ENCODE measurements at regions not wholly inside any gene's neighbourhood (a gene's known extent, or its start where the extent isn't known, plus 50 kb on each side); places are given as distances from the start of the nearest gene placed in this dataset.

DNA sequence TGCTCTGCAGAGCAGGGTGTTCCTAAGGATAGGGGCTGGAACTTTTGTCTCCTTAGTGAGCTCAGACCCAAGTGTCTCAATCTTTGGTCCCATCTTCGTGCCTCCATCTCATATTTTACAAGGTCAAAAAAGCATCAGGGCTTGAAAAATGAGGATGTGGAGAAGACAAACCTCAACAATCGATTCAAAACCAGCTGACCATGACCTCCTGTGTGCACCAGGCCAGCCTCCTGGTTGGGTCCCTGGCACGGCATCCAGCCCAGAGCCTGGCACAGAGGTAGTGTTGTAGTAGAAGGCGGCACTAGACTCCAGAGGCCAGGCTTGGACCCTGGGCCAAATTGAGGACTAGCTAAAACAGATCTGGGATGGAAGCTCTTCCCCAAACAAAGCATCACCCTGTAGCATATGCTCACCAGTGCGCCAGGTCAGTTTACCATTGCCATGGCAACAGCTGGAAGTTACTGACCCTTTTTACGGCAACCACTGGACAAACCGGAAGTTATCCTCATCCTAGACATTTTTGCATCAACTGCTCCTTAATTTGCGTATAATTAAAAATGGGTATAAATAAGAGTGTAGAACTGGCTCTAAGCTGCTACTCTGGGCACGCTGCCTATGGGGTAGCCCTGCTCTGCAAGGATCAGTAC, 69.3 kb upstream of the BLCAP start:
- Histone ChIP-seq H3K27me3 (ENCODE audit: control insufficient read depth, insufficient read depth, low read length) (no peaks in the 10 kb centered on the region), H3K4me1 (ENCODE audit: control insufficient read depth, low read depth, low read length) (peaks cover 8% of the 10 kb centered on the region), H3K36me3 (ENCODE audit: control insufficient read depth, low read depth, low read length) (no peaks in the 10 kb centered on the region), H3K9me3 (ENCODE audit: control insufficient read depth, low read depth, low read length) (no peaks in the 10 kb centered on the region), H3K9ac (ENCODE audit: low read length) (no peak overlapping the region), H3K27ac (ENCODE audit: low read length) (no peak overlapping the region), H3K4me3 (ENCODE audit: low read length) (no peak overlapping the region)

DNA sequence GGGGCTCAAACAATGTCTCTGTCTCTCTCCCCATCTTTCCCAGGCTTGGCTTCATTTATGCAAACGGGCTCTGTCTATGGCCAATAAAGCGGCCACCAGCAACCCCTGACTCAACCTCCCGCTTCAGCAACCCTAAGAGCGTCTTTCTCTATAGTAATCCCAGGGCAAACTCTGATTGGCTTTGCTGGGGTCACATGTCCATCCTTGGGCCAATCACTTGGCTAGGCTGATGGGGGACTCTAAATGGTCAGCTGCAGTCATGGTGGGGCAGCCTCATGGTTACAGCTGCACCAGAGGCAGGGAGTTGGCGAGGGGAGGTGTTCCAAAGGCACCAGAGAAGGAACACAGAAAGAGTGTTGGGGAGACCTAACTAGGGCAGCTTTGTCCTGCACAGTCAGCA, 68.5 kb upstream of the BLCAP start:
- no peak overlapping the region for H3K27ac ChIP-seq (ENCODE audit: low read length)
- no peaks in the 10 kb centered on the region for H3K27me3 ChIP-seq (ENCODE audit: control insufficient read depth, insufficient read depth, low read length)
- H3K4me3 ChIP-seq (ENCODE audit: low read length), result no peak overlapping the region
- no peak overlapping the region for H3K9ac ChIP-seq (ENCODE audit: low read length)
- no peaks in the 10 kb centered on the region for H3K9me3 ChIP-seq (ENCODE audit: control insufficient read depth, low read depth, low read length)
- peaks cover 8% of the 10 kb centered on the region for H3K4me1 ChIP-seq (ENCODE audit: control insufficient read depth, low read depth, low read length)
- H3K36me3 ChIP-seq (ENCODE audit: control insufficient read depth, low read depth, low read length), result no peaks in the 10 kb centered on the region

- Histone ChIP-seq H3K4me3 (ENCODE audit: low read length) (no peak overlapping the region), H3K36me3 (ENCODE audit: control insufficient read depth, low read depth, low read length) (no peaks in the 10 kb centered on the region), H3K9me3 (ENCODE audit: control insufficient read depth, low read depth, low read length) (no peaks in the 10 kb centered on the region), H3K27me3 (ENCODE audit: control insufficient read depth, insufficient read depth, low read length) (no peaks in the 10 kb centered on the region), H3K9ac (ENCODE audit: low read length) (no peak overlapping the region), H3K27ac (ENCODE audit: low read length) (no peak overlapping the region), H3K4me1 (ENCODE audit: control insufficient read depth, low read depth, low read length) (peaks cover 6% of the 10 kb centered on the region)
Measured at GRCh38 chr20:37593710-37594109, 66.0 kb upstream of the BLCAP start.

DNA sequence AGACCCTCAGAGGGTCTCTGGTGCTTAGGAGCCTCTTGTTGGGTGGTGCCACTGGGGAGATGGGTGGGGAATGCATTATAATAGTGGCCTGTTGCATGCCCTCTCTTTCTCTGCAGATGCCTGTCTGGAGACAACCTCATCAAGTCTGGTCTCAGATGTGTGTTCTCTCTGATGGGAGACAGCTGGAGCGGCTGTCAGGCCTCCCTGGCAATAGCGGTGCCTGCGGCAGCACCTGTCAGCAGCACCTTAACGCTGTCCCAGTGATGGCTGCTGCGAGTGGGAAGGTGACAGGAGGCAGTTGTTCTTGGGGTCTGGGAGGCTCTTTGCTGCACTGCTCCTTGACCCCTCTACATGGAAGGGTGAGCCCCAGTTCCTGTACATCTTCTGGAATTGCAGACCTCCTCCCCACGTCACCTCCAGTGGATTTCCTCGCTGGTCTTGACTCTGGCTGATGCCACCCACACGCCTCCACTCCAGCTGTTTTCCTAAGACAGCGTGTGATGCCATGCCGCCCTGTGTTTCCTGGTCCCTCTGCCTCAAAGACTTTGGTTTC, 63.3 kb upstream of the BLCAP start:
- H3K9me3 ChIP-seq (ENCODE audit: control insufficient read depth, low read depth, low read length), result no peaks in the 10 kb centered on the region
- no peak overlapping the region for H3K4me3 ChIP-seq (ENCODE audit: low read length)
- H3K27me3 ChIP-seq (ENCODE audit: control insufficient read depth, insufficient read depth, low read length), result no peaks in the 10 kb centered on the region
- H3K27ac ChIP-seq (ENCODE audit: low read length), result no peak overlapping the region
- no peak overlapping the region for H3K9ac ChIP-seq (ENCODE audit: low read length)
- no peaks in the 10 kb centered on the region for H3K36me3 ChIP-seq (ENCODE audit: control insufficient read depth, low read depth, low read length)
- H3K4me1 ChIP-seq (ENCODE audit: control insufficient read depth, low read depth, low read length), result no peaks in the 10 kb centered on the region

GRCh38 chr20:37586078-37586477, 58.4 kb upstream of the BLCAP start:
- H3K4me1 ChIP-seq (ENCODE audit: control insufficient read depth, low read depth, low read length), result no peaks in the 10 kb centered on the region
- H3K36me3 ChIP-seq (ENCODE audit: control insufficient read depth, low read depth, low read length), result no peaks in the 10 kb centered on the region
- H3K4me3 ChIP-seq (ENCODE audit: low read length), result no peak overlapping the region
- no peaks in the 10 kb centered on the region for H3K9me3 ChIP-seq (ENCODE audit: control insufficient read depth, low read depth, low read length)
- no peak overlapping the region for H3K9ac ChIP-seq (ENCODE audit: low read length)
- H3K27me3 ChIP-seq (ENCODE audit: control insufficient read depth, insufficient read depth, low read length), result no peaks in the 10 kb centered on the region
- H3K27ac ChIP-seq (ENCODE audit: low read length), result no peak overlapping the region

DNA sequence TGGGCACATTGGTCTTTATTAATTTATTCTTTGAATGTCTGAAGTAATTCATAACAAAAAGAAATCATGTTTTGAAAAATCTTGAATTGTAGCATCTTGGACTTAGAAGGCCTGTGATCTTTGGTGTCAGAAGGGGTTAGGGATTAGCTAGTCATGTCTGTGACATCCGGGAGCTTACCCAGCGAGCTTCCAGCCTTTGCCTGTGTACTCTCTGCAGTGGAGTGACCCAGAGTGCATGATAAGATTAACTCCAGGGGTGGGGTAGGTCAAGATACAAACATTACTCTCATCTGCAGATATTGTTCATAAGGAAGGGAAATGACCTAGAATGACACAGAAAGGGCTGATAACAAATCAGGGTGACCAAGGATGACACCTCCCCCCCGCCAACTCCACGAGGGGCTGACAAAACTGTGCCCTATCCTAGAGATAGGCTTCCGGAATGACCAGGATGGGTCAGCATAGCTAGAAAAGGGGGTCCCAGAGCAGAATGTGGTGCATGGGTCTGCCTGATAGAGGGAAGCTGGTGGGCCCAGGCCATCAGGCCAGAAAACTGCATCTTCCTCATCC, 56.6 kb upstream of the BLCAP start:
- Histone ChIP-seq H3K36me3 (ENCODE audit: control insufficient read depth, low read depth, low read length) (no peaks in the 10 kb centered on the region), H3K9me3 (ENCODE audit: control insufficient read depth, low read depth, low read length) (no peaks in the 10 kb centered on the region), H3K4me1 (ENCODE audit: control insufficient read depth, low read depth, low read length) (no peaks in the 10 kb centered on the region), H3K27me3 (ENCODE audit: control insufficient read depth, insufficient read depth, low read length) (no peaks in the 10 kb centered on the region), H3K4me3 (ENCODE audit: low read length) (no peak overlapping the region), H3K27ac (ENCODE audit: low read length) (no peak overlapping the region), H3K9ac (ENCODE audit: low read length) (no peak overlapping the region)

GRCh38 chr20:37581246-37581645, 53.6 kb upstream of the BLCAP start:
- H3K4me3 ChIP-seq (ENCODE audit: low read length), result no peak overlapping the region
- H3K27me3 ChIP-seq (ENCODE audit: control insufficient read depth, insufficient read depth, low read length), result no peaks in the 10 kb centered on the region
- H3K36me3 ChIP-seq (ENCODE audit: control insufficient read depth, low read depth, low read length), result no peaks in the 10 kb centered on the region
- H3K9me3 ChIP-seq (ENCODE audit: control insufficient read depth, low read depth, low read length), result no peaks in the 10 kb centered on the region
- H3K27ac ChIP-seq (ENCODE audit: low read length), result no peak overlapping the region
- no peak overlapping the region for H3K9ac ChIP-seq (ENCODE audit: low read length)
- H3K4me1 ChIP-seq (ENCODE audit: control insufficient read depth, low read depth, low read length), result no peaks in the 10 kb centered on the region

- no peak overlapping the region for H3K9ac ChIP-seq (ENCODE audit: low read length)
- no peaks in the 10 kb centered on the region for H3K27me3 ChIP-seq (ENCODE audit: control insufficient read depth, insufficient read depth, low read length)
- no peak overlapping the region for H3K4me3 ChIP-seq (ENCODE audit: low read length)
- peaks cover 3% of the 10 kb centered on the region for H3K4me1 ChIP-seq (ENCODE audit: control insufficient read depth, low read depth, low read length)
- H3K9me3 ChIP-seq (ENCODE audit: control insufficient read depth, low read depth, low read length), result no peaks in the 10 kb centered on the region
- H3K36me3 ChIP-seq (ENCODE audit: control insufficient read depth, low read depth, low read length), result no peaks in the 10 kb centered on the region
- no peak overlapping the region for H3K27ac ChIP-seq (ENCODE audit: low read length)
Measured at GRCh38 chr20:37580069-37580468, 52.4 kb upstream of the BLCAP start.

DNA sequence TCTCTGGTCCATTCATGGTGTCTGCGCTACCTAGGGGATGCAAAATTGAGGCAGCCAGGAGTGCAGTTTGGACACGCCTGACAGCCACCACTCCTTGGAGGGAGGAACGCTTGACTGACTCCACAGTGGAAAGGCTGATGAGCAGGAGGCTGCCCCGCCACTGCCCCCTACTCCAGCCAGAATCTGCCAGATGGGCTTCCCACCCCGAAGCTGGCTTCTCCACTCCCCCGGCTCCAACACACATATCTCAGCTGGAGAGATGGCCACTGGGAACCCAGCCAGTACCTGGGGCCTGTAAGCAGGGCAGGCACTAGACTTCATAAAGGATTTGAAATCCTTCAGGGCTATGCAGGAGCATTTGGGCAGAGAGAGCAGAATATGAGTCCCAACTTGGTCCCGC, 51.4 kb upstream of the BLCAP start:
- Histone ChIP-seq H3K9ac (ENCODE audit: low read length) (no peak overlapping the region), H3K27ac (ENCODE audit: low read length) (no peak overlapping the region), H3K4me1 (ENCODE audit: control insufficient read depth, low read depth, low read length) (peaks cover 3% of the 10 kb centered on the region), H3K36me3 (ENCODE audit: control insufficient read depth, low read depth, low read length) (no peaks in the 10 kb centered on the region), H3K27me3 (ENCODE audit: control insufficient read depth, insufficient read depth, low read length) (no peaks in the 10 kb centered on the region), H3K9me3 (ENCODE audit: control insufficient read depth, low read depth, low read length) (no peaks in the 10 kb centered on the region), H3K4me3 (ENCODE audit: low read length) (no peak overlapping the region)

DNA sequence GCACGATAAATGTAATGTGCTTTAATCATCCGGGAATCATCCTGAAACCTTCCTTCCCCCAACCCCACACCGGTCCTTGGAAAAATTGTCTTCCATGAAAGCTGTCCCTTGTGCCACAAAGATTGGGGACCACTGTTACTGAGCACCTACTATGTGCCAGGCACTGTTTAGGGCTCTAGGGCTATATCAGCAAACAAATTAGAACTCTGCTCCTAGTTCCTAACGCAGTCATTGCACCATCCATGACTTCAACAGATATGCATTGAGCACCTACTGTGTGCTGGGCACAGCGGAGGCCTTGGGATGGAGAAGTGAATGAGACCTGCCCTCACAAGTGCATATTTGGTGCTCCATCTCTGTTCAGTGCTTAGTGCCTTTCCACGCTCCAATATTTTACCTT, 50.3 kb upstream of the BLCAP start:
- H3K27me3 ChIP-seq (ENCODE audit: control insufficient read depth, insufficient read depth, low read length), result no peaks in the 10 kb centered on the region
- no peaks in the 10 kb centered on the region for H3K36me3 ChIP-seq (ENCODE audit: control insufficient read depth, low read depth, low read length)
- H3K4me1 ChIP-seq (ENCODE audit: control insufficient read depth, low read depth, low read length), result peaks cover 3% of the 10 kb centered on the region
- no peak overlapping the region for H3K27ac ChIP-seq (ENCODE audit: low read length)
- H3K9ac ChIP-seq (ENCODE audit: low read length), result no peak overlapping the region
- H3K9me3 ChIP-seq (ENCODE audit: control insufficient read depth, low read depth, low read length), result no peaks in the 10 kb centered on the region
- no peak overlapping the region for H3K4me3 ChIP-seq (ENCODE audit: low read length)

Data from iPS-18a (cell line).